HG02588 (cell line): ENCODE measurements at regions not wholly inside any gene's neighbourhood (a gene's known extent, or its start where the extent isn't known, plus 50 kb on each side); places are given as distances from the start of the nearest gene placed in this dataset.

Experiments used
- ATAC-seq: cut with Tn5 transposase; IDR thresholded peaks from one replicate; pipeline ENCODE4 v1.9.1; 2021; ENCODE audit warnings: mild to moderate bottlenecking, moderate library complexity; ENCODE audit not compliant: unreplicated experiment

DNA sequence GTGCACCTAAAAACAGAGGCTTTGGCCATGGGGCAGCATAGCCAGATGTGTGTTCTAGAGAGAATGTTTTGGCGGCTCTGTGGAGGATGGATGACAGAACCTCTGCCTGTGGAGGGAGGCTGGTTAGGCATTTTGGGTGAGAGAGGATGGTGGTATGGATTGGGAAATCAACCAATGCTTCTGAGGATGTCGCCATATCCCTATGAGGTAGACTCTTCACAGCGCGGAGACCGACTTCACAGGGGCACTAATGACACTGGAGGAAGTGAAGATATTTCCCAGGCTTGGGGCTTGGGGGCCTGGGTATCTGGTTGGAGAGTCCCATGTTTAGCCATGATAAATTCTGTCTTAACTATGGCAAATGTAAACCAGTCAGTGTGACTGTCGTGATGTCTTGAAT lies 140.6 kb upstream of the KLF4 start:
- no peak for ATAC-seq

DNA sequence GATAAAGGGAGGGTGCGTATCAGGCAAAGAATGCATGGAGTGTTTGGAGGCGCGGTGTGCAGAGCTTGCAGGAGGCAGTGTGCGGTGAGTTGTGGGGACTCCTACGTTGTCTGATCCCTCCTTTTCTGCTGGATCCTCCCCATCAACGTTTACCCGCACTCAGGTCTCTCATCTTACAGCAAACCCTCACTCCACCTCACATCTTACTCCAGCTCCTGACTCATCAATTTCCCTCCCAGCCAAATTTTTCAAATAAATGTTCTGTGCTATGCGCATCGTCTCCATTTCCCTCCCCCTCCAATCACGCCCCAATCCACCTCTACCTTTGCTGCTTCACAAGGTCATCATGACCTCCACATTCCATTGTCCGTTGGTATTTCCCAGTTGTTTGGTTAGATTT lies 138.9 kb upstream of the KLF4 start:
- ATAC-seq, result no peak

DNA sequence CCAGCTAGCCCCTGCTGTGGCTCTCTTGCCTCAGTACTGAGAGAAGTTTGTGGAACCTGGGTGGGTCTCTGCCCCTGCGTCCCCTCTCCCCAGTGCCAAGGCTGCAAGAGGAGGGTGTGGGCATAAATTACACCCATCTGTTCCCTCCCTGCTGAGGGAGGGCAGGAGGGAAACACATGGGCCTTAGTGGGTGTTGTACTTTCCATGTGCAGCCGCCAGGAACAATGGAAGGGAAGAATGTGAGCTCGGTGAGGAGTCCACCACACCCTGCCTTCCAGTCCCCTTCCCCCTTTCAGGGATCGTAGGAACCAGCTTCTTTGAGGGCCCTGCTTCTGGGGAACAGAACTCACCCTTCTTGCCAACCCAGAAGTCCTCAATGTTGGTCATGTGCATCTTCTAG lies 138.2 kb upstream of the KLF4 start:
- ATAC-seq, result no peak

DNA sequence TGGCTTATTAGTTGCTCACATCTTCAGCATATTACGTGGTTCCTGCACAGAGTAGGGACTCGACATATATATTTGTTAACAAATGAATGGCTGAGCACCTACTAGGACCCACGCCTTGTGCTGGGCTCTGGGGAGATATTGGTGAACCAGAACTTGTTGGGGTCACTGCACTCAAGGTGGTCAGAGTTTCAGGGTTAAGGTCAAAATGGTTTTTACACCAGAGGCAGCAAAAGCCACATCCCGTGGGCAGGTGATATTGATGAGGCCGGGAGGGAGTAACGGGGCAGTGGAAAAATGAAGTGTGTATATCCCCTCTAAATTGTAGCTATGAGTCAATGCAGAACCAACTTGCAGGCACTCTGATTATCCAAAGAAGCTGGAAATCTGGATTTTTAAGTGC lies 136.5 kb upstream of the KLF4 start:
- ATAC-seq, result no peak

DNA sequence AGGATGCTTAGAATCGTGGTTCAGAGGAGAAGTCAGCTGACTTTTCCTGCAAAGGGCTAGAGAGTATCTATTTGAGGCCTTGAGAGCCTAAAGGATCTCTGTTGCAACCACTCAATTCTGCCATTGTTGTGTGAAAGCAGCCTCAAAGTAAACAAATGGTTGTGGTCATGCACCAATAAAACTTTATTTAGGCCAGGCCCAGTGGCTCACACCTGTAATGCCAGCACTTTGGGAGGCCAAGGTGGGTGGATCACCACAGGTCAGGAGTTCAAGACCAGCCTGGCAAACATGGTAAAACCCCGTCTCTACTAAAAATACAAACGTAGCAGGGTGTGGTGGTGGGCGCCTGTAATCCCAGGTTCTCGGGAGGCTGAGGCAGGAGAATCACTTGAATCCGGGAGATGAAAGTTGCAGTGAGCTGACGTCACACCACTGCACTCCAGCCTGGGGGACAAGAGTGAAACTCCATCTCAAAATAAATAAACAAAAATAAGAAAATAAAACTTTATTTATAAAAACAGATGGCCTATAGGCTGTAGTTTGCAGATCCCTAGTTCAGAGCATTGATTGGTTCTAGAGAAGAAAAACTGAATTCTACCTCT lies 135.9 kb upstream of the KLF4 start:
- ATAC-seq, result no peak

DNA sequence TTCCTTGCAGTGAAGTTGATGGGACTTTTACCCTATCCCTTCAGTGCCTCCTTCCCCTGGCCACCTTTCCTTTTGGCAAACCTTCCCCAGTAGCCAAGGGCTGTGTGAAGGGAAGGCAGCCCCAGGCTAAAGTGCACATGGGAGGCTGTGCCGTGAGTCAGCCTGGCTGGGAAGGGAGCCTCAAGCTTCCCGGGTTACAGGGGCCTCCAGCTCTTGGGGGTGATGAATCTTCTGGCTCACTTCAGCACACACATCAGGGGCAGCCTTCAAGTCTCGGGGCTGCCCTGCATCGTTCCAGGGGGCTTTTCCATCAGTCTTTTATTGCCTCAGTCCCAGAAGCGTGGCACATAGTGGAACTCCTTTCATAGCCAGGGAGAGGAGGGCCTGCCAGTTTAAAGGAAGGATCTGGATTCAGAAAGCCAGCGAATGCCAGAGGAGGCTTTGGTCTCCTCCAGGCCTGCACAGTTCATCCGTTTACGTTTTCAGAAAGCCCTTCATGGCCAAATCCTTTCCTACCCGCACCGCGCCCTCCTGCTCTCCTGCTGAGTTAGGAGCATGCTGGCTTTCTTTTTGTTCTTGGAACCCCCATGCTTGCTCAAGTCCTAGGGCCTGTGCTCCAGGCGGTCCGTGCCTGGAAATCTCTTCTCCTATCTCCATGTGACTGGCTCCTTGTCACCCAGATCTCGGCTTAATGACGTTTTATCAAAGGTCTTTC lies 134.8 kb upstream of the KLF4 start:
- no peak for ATAC-seq

DNA sequence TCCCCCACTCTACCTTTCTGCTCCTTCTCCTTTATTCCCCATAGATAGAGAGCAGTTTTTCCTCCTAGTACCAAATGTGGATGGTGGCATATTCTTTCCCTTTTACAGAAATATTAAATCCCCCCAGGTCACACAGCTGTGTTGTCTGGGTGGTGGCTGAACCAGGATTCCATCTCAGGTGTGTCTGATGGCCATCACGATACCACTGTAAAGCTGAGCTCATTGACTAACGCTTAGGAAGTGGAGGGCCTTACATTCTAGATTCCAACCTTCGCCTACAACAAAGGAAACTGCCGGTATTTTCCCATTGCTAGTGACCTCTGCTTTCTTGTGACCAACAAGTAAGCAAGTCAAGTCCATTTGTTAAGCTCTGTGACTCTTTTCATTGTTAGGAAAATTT lies 131.9 kb upstream of the KLF4 start:
- no peak for ATAC-seq

DNA sequence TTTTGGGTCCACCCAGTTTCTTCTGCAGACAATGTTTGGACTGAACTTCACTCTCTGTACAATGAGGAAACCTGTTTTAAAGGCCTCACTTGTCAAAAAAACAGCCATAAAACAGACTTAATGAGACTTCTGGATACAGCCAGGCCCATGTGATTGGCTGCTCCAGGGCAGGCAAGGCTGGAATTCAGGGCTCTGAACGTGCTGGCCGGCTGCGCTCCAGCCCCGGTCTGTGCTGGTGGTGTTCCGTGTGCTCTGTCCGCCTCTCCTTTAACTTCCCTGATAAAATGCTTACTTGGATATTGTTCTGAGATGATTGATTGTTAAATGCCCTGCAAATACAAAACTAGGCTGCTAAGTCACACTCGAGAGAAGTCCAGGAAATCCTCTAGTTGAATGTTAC lies 131.2 kb upstream of the KLF4 start:
- ATAC-seq, result no peak

DNA sequence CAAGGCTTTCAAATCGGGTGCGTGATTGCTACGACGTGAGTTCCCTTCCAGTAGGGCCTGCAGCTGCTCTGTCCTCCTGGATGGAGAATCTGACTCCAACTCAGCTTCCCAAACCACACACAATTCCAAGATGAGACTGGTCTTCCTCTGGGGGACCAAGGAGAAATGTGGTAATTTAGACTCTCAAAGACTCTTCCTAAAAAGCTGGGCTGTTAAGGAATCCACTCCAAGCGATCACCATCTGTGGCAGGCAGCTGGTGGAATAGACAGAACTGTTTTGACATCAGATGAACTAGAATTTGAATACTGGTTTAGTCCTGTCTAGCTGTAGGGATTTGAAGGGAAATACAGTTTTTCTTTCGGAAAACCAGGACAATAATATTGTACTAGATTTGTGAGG lies 130.7 kb upstream of the KLF4 start:
- no peak for ATAC-seq

DNA sequence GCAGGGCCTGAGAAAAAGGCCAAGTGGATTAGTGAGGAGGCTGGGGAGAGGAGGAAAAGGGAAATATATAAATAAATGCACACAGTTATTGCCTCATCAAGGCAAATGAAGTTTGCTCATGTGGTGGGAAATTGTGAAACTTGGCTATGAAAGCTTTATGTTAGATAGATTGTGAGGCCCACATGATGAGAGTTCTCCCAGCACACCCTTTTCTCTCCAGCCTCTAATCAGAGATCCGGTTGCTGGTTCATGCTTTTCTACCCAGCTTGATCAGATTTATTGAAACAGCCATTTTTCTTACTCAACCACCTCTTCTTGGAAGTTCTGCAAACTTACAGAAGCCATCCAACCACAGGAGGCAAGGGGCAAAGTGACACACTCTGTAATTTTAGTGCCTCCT lies 125.8 kb upstream of the KLF4 start:
- ATAC-seq, result no peak

DNA sequence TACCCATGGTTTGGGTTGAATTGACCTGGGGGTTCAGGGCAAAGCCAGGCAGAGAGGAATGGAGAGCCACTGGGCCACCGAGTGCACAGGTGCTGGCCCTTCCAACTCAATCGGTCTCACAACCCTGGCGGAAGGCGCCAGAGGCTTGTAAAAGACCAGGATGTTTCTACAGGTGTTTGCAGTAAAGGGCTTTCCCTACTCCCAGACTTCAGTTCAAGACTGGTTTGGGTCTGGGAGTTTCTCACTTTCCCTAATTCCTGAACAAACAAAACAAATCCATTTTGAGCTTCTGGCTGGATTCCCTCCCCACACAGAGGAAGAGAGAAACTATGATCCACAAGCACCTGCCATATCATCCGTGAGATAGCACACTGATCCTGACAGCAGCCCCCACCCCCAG lies 125.2 kb upstream of the KLF4 start:
- no peak for ATAC-seq

DNA sequence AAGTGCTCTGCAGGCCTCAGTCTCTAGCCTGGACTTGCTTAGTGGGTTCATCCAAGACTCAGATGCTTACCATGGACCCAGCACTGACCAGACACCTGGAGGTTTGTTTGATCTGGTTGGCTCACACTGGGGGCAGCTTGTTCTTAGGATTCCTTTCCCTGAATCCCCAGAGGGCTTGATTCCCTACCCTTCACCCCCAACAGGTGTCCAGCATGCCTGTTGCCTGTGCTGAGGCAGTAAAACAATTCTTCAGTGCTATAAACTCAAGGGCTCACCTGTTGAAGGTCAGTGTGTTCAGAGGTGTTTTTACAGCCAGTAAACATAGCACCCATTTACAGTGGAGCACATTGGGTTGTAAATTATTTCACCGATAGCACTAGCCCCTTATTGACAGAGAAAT lies 123.8 kb upstream of the KLF4 start:
- ATAC-seq, result no peak

DNA sequence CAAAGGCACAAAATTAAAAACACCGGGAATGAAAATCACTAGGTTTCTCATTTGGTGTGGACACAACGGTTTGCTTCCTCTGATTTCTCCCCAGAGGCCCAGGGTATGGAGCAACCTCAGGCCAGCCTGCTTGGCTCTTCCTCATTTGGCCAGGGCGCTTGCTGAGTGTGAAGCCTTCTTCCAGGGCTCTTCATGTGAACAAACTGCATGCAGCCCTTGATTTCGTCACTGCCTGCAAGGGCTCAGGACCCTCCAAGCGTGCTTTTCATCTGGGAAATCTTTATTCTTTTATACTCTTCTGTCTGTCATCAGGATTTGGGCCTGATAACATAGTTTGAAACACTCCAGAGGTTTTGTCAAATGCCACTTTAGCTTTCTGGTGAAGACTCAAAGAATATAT lies 122.6 kb upstream of the KLF4 start:
- ATAC-seq, result no peak

DNA sequence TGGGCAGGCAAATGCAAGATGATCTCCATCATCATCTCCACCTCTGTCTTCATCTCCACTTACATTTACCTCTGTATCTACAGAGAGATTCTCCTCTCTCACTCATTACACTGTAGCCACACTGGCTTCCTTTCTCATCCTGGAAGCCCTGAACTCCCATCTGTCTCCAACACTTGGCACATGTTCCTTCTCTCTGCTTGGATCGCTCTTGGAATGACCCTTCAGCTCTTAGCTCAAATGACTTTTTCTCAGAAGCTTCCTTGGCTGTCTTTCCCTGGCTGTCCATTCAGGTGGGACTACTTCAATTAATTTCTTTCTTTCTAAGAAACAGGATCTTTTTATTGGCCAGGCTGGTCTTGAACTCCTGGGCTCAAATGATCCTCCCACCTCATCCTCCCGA lies 120.0 kb upstream of the KLF4 start:
- ATAC-seq, result no peak

DNA sequence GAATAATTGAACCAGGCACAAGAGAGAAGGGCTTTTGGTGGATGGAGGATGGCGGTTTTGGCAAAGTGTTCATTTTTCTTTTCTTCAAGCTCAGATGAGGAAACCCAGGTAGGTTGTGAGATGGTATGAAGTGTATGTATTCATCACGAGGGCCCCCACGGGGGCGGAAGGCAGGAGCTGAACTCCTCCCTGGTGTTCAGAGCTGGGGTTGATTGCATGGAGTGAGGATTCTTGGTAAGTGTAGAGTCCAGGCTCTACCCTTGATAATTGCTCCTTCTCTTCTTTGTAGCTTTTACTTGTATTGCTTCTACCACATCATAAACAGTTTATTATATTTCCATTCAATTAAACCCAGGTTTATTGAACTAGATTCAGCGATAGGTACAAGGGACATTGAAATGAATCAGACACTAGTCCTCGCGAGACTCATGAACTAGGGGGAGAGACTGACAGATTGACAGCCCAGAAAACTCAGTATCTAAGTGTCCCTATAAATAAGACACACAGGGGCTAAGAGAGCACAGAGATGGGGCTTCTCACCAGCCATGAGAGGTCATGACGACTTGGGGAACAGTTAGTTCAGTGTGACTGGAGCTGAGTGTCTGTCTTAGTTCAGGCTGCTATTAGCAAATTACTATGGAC lies 116.7 kb upstream of the KLF4 start:
- no peak for ATAC-seq

DNA sequence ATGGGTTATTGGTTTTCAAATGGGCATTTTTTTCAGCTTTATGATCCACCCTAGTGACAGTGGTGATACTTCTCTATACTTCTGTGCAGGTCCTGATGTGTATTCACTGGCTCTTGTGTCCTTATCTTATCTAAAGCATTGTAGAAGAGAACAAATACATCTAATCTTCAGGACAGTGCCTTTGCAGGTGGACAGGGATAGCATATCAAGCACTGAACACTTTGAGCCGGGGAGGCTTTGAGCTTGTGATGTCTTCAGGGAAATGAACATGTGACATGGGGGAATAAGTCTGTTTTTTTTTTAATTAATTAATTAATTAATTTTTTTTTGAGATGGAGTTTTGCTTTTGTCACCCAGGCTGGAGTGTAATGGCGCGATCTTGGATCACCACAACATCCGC lies 115.5 kb upstream of the KLF4 start:
- no peak for ATAC-seq

DNA sequence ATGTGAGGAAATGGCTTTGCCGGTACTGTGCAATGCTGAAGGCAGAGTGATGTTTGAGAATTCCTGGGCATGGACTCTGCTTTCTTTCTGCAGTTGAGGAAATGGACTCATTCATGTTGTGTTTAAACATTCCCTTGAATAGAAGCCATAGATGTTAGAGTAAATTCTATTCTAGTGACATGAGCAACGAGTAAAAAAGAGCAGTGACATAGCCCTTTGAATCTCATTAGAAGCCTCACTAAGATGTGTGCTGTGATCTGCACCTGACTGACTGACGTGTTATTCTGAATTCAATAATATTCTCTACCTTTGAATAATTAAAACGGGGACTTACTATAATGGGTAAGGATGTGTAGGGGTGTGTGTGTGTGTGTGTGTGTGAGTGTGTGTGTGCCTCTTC lies 113.7 kb upstream of the KLF4 start:
- no peak for ATAC-seq

DNA sequence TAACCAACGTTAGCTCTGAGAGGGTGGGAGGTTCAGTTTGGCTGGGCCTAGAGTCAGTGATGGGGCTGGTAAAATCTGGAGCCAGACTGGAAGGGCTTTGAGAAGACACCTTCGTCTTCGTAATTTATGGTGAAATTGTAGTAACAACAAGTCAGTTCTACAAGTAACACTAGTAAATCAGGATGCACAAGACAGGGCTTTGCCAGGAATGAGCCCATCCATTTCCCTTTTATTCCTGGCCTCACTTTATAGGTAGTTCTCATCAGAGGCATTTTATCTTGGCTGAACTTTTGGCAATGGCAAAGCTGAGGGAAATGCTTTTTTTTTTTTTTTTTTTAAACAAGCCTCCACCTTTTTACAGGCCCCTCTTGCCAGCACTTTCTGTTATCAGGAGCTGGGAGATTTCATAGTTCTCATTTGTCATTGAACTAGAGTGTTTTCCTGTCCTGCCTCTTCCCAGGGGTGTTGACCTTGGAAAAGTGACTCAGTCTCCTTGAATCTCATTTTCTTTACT lies 110.5 kb upstream of the KLF4 start:
- no peak for ATAC-seq

DNA sequence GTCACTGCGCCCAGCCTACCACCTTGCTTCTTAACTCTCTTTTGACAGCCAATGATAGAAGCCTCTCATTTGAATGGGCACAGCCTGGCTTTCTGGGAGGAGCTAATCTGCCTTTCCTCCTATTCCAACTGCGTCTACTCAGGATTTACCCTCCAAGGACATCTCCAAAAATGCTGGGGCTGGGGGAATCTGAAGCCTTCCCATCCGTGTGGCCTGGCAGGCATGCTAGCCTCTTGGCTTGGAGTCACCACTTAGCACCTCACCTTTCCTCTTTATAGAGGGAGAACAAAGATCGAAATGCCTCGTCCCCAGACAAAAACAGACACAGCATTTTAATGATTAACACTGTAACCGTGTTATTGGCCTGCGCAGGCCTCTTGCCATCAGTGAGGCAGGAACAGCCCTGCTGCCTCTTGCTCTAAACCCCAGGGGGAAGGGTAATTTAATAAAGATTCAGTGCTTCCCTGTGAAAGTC lies 108.2 kb upstream of the KLF4 start:
- ATAC-seq, result no peak

DNA sequence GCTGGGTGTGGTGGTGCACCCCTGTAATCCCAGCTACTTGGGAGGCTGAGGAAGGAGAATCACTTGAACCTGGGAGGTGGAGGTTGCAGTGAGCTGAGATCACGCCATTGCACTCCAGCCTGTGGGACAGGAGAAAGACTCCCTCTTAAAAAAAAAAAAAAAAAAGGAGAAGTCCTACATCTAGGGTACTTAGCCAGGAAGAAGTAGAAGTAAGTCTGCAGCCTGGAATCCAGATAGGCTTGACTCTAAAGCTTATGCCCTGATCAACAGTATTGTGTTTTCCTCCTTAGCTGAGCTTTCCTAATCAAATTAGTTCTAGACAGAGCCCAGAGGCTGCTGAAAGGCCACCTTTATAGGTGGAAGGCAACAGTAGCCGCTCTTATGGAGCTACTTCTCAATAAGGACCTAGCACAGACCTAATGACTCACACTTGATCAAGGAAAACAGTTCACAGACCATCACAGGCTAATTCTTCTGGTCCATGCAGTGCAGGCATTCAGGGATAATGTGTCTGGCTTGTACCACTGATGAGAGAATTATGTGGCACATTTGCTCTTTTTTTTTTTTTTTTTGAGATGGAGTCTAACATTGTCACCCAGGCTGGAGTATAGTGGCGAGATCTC lies 105.5 kb upstream of the KLF4 start:
- no peak for ATAC-seq

DNA sequence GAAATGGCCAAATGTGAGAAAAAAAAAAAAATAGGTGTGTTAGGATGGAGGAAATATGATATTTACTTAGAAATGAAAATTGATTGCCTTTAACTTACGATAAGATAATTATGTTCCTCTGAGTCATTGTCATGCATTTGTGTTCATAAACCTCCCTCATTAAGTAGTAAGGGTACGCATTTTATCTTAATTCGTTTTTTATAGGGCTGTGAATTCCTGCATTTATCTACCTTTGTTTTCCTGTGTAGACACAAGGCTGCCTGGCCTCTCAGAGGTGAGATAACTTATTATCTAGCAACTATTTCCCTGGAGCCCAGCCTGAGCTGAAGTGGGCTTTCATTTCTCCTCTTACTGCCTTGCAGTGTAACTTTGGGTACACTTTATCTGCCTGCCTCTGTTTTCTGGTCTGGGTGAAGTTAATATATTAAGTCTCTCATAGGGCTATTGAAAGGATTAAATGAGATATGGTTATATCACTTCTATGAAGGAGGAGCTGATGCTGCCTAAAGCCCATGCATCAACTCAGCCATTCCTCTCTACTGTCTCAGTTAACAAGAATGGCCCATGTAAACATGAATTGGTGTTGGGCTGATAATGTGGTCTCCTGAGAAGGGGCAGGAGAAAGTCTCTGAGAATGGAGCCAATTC lies 103.8 kb upstream of the KLF4 start:
- no peak for ATAC-seq
